Suppressor macrophage (primary cell): ENCODE measurements at regions not wholly inside any gene's neighbourhood (a gene's known extent, or its start where the extent isn't known, plus 50 kb on each side); places are given as distances from the start of the nearest gene placed in this dataset.
"Not testable (repeated sequence)": the region's sequence is repeated elsewhere in the genome, so short reads cannot be mapped to it uniquely, and the experiment has no call there.

Experiments used
- DNase-seq, 4 experiments: peaks; one replicate each; pipeline ENCODE4 v3.0.0-alpha.2; 2020 to 2022

DNA sequence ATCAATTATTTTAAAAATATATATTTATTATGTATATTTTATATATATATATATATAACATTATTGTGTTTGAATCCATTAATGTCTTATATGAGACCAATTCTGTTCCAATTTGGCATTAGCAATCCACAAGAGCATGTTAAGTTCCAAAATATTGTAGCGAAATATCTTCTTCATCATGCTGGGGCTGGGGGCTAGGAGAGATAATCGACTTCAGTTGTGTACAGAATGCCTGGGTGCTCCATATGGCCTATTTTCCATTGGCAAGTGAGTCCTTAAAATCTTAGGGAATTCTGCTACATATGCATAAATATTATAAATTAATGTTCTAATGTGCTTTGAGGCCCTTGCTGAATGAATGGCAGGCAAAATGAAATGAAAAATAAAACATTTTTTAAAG is 117.7 kb downstream of the PCDH7 start:
- no peak for DNase-seq

DNA sequence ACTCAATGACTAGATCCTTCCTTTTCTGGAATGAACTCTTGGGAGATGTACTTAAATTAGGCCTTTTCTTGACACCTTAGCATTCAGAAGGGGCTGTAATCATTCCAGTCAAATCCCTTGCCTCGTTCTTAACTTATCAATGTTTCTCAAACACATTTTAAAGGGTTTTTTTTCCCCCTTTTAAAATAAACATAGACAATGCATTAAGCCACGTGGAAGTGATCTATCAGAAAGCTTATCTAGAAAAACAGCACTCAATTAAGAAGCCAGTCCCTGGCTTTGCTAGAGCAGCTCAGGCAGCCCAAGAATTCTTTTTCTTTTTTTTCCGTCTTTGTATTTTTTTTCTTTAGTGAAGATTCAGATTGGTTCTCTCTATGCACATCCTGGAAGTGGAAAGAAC is 118.2 kb downstream of the PCDH7 start:
- DNase-seq = no peak

DNA sequence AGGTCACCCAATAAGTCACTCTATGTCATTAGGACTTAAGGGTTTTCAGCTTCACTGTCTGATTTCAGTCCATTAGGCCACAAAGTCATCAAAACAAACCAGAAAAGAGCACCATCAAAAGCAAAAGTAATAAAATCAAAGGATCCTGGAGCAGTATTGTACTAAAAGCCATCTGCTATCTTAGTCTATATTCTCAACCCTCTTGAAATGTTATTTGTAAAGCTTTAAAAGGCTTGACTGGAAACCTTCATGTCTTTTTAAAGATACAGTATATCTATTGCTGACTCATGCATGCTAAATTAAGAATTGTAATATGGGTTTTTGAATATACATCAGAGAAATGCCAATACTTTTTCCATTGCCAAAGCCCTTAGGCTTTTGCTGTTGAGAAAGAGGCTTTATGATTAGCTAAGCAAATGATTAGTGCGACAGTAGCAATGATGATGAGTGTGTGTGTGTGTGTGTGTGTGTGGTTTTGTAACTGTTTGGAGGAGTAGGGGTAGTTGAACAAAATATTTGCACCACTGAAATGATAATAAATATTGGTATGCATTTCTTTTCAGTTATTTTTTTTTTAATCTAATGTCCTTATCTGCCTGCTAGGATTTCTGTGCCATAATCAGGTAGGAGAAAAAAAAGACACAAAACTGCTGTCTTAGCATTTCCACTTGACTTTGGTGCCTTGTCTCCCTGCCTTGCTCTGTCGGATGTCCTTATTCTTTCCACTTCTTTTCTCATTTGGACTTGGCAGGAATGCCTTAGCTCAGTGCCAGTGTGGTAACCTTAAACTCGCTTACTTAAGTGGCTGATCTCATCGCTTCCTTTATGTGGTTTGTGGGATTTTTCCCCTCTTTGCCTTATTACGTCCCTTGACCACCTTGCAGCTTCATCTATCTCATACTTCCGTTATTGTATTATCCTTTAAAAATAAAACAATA is 119.7 kb downstream of the PCDH7 start:
- no peak for DNase-seq

DNA sequence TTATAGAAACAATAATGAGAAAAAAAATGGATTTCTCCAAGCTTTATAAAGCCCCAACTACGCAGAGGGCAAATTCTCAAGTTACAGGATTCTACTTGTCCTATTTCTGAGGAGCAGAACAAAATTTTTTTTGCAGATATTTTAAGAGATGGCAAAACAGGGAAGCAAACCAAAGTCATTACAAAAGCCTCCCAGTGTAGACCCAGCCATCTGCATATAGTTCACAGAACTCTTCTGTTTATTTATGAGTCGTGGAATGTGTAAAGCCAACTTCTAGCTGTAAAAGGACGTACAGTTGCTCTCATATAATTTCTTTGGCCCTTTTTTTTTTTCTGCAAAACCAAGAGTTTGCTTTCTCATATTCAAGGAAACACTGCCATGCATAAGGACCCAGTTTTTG is 120.4 kb downstream of the PCDH7 start:
- DNase-seq = no peak

DNA sequence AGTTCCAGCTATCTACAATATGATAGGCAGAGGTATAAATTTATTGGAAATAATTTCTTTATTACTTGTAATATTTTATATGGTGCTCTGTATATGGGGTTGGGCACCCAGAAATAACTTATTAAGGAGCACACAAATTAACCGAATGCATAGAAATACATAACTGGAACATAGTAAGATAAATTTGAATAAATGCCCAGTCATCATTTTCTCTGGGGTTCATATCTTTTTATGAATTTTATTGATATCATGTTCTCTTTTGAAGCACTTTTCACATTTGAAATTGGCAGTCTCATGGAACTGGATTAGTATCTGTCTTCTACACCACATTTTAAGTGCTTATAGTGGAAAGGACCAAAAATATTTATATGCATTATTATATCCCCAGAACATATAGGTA is 122.0 kb downstream of the PCDH7 start:
- no peak for DNase-seq

DNA sequence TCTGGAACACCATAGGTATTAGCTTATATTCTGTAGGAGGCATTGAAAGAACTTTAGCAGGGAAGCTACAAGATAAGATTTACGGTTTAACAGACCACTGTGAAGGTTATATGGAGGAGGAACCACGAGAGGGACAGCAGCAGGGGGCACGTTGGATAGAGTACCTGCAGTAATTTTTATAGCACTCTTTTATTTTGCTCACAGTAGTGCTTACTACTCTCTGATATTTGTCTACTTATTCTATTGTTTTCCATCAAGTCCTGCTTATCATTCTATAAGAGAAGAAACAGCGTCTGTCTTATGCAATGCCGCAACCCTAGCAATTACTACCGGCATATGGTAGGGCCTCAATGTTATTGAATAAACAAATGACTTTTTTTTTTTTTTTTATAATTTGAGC is 122.5 kb downstream of the PCDH7 start:
- no peak for DNase-seq

DNA sequence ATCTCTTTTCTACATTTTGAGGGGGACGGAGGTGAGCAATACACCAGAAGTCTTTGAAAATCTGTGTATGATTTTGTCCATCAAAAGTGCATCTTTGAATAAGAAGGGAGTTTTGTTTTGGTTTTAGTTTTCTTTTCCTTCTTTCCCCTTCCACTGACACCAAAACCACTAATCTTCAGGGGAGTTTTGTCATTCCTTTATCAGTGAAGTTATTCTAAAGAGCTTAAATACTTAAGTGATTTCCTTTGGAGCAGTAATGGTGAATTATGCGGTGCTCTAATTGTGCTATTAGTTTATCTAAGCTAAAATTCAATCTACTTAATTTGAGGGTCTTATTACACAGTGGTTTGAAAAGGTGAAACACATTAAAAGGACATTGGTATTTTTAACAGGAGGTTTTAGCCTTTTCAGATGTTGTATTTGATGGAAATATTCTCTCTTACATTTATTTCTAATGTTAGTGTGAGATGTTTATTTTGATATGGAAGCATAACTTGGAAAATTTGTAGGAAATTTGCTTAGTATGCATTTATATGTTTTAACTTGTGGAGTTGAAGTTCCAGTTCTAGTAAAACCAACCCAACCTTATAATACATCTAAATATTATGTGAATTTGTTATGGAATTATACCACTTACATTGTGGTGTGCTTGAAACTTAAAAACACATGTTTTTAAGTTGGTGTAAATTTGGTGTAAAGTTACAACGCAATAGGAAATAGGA is 124.9 kb downstream of the PCDH7 start:
- no peak for DNase-seq

DNA sequence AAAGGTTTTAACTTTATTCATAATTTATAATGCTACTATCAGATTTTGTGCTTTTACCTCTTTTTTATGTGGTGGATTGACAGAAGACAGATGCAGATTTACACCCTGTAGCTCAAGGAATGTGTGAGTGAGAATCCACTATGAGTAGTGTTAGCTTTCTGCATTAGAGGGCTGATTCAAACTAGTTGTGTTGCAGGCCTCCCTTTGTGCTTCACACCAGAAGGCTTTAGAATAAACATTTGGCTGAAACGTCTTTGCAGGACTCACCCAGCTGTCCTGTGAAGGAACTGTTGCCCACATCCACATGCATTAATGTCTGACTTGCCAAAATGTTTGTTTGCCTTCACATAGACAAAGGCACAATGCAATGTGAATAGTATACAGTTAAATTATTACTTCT is 127.0 kb downstream of the PCDH7 start:
- DNase-seq = no peak

DNA sequence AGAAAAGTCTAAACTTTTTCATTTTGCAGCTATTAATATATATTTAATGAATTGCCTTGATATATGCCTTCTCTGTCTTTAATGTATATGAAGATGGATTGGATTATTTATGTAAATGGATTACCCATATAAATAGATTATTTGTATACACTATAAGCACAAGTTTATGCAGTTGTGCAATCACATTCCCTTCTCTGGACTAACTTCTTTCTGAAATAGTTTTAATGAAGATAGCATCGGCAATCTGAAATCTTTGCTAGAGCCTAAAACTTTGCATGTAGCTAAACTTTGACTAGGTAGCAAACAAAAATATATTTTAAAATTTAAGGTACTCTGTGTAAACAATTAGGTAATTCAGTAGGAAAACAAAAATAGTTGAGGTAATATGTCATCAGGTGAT is 127.8 kb downstream of the PCDH7 start:
- no peak for DNase-seq

DNA sequence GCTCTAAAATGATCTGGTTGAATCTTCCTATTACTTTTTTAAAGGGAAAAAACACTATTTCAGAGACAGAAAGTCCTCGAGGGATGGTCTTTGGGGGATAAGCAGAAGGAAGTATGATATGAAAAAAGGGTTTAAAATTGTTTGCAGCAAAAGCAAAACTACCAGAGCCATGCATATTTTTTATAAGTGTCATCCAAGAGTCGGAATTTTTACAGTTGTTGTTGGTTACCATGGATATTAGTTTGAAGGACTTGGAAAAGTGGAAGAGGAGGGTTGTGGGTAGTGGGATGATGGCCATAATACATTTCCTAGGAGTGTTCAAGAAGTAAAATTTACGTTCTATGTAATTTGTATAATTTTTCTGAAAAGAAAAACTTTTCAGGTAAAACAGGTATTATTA is 134.4 kb downstream of the PCDH7 start:
- no peak for DNase-seq

DNA sequence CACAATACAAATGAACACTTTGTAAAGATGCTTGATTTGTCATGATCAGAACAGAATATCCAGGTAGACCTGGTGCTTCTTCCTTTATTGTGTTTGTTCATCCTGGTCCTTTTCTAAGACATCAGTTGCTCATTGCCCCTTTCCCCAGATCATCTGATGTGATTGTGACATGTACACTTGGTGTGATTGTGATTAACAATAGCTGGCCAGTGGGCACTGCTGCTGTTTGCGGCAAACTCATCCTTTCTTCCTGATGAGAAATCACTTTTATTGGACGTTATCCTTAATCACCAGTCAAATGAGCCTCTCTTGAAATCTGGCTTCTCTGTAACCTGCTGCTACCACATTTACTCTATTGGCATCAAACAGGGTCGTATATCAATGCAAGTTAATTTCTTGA is 135.1 kb downstream of the PCDH7 start:
- DNase-seq = no peak

DNA sequence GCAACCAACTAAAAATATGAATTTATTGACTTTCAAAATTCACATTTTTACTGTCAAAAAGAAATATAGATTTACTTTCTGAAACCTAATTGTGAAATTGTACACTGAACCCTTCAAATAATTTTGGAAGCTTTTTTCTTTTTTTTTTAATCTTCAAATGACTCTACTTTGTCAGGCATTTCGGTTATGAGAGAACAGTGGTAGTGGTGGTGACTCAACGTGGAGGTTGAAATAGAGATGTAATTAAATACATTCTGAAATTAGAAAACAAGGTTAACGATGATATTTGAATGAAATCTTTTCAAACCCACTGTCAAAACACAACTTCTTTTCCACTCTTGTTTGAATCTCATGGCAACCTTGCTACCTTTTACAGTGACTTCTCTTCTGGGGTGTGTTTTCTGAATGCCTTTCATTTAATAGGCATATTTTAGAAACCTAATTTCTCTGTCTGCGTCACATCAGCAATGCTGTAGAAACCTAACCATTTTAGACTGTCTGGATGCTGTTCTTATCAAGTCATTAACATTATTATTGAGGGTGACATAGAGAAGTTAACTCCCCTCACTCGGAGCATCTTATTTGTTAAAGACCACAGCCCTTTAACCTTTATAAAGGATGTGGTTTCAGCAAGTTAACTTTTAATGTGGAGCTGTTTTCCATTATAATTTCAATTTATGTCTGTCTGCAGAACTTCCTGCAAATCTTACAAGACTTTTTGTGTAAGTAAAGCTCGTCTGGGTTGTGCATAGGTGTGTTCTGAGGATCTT is 136.8 kb downstream of the PCDH7 start:
- DNase-seq = no peak

DNA sequence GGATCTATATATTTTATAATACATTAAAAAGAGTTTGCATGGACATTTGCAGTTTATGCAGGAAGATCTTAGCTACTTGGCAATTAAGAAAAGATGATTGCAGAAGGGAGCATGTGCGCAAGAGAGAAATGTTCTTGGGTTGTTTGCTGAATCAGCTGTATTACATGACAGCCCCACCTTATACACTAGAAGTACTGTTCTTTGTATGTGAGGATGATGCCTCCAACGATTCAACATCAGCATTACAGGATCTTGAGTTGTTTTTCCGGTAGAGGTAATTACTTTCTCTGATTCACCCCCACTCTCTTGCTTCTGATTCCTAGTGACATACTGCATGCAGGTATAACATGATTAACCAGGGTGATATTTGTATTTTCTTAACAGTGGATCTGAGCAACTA is 140.8 kb downstream of the PCDH7 start:
- no peak for DNase-seq

DNA sequence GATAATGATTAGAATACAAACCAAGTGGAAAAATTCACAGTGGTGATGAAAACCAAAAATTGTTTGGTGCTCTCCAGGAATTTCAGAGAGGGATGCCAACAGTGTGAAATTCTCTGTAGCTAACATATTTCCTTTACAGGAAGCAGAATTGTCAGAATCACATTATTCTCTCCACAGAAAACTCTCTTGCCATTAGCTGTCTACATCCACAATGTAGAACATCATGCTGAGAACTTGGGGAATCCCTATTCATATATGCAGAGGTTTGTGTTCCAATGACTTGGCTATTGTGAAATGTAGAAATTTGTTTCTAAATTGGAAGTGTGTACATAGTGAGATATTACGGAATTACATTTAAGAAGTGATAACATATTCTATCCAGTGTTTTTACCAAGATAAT is 142.0 kb downstream of the PCDH7 start:
- DNase-seq = no peak

DNA sequence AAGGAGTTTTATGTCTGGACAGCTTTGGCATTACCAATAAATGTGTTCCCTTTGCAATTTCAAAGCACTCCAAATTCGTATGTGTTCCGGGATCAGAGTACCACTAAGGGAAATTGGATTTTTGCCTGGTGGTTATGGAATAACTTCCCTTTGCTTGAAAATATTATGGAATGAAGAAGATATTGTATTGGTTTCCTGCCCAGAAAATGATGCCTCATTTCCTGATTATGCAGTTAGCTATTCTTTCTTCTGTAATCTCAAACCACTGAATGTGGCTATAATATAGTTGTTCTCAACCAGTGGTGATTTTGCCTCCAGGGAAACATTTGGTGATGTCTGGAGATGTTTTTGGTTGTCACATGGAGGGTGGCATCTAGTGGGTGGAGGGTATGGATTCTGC is 142.9 kb downstream of the PCDH7 start:
- DNase-seq = no peak

DNA sequence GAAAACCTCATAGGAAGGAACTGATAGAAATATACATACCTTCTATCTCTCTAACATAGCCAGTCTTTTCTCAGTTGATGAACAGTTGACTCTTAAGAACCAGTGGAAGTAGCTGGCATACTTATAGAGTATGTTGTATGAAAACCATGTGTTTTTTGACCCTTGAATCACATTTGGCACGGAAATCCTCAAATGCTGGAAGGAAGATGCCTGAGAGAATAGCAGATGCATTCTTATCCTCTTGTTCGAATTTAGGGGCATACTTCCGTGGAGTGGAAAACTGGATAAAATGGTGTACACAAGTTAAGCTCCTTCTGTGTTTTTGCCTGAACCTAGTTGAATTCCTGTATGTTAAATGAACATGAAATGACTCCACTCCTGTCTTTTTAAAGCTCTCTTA is 145.5 kb downstream of the PCDH7 start:
- no peak for DNase-seq

DNA sequence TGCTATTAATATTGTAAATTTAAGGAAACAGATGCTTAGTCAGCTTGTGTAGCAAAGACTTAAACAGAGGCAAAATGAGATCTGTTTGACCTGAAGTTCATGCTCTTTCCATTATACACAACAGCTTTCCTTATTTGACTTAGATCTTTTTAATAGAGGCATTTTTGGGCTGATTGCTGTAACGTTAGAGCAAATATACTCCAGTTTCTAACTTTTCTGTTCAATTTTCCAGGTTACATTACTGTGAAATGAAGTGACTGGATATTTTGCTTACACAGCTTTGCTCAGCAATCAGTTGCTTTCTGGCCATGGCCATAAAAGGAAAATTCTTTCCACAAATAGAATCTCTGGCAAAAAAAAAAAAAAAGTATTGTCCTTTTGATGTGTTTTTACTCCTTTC is 146.2 kb downstream of the PCDH7 start:
- no peak for DNase-seq

DNA sequence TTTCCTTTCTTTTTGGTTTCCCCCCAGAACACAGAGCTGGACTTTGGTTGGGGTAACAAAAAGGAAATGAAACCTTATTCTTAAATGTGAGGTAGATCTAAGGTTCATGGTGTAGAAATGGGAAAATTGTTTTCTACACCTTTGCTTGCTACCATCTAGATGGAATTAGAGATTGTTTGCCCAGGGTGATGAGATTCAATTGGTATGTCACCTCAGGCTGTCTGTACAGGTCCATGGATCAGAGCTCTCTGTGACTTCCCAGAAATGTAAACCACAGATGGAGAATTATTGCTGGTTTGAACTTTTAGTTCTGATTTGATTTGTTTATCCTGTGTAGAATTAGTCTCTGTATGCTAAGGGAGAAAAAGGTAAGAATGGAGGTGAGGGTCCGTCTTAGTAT is 146.7 kb downstream of the PCDH7 start:
- DNase-seq = no peak

DNA sequence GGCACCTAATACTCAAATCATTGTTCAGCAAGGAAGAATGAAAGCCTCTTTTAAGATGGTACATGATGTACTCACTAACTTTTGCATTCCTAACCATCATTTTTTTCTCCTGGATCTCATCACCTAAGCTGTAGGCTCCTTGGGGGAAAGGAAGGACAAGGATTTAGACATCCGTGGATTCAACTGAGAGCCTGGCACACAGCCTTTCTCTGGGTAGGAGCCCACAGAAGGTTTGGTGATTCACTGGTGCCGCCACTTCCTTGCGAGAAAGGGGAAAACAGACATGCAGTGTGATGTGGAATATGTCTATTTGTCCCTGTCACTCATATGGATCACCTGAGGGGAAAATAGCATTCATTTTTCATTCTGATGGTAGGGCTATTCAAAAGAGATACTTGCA is 147.3 kb downstream of the PCDH7 start:
- no peak for DNase-seq

DNA sequence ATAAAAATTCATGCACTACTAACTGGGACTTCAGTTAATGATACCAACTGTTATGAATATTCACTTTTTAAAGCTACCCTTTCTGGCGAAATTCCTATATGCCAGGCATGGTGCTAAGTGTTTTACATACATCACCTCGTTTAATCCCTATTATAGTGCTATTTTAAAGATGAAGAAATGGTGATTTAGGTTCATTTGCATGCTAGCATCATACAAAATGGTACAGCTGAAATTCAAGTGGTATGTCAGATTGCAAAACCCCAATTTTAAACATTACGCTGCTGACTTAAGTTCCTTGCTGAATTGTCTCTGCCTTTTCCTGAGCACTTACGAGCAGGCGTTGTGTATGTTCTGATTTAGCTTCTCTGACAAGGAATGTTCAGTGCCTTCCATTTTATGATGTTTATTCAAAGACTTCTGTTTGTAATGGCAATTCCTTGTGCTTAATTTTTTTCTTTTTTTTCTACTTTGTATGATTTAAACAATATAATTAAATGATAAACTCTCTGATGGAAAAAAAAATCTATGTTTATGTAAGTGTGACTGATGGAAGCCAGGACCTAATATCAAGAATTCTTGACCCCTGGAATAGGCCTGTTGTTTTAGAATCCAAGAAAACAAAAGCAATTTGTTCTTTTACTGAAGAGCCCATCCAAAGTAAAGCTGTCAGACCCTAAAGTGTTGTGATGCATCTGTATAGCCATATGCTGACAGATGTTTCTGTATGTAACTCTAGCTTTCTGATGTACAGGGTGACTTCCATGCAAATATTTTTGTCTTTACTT is 148.1 kb downstream of the PCDH7 start:
- DNase-seq = no peak

DNA sequence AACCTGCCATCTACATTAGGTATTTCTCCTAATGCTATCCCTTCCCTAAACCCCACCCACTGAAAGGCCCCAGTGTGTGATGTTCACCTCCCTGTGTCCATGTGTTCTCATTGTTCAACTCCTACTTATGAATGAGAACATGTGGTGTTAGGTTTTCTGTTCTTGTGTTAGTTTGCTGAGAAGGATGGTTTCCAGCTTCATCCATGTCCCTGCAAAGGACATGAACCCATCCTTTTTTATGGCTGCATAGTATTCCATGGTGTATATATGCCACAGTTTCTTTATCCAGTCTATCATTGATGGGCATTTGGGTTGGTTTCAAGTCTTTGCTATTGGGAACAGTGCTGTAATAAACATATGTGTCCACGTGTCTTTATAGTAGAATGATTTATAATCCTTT is 149.2 kb downstream of the PCDH7 start:
- DNase-seq = not testable (repeated sequence)

DNA sequence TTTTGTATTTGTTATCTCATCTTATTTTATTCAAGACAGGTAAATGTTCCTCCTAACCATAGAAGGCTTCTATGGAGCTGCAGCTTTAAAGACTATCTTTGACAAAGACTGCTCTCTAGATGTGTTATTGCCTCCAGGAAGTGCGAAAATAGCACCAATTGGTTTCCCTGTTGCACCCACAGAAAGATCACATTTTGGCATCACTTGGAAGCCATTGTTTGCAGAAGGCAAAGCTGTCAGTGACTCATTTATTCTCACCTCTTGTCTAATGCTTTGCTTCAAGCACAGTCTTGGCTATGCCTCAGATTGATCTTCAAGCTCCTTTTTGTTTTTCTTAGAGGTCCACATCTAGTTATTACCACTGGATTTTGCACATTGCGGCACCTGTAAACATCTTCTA is 150.3 kb downstream of the PCDH7 start:
- DNase-seq = no peak
